Right atrium auricular region (tissue), 2 donors: ENCODE measurements at regions not wholly inside any gene's neighbourhood (a gene's known extent, or its start where the extent isn't known, plus 50 kb on each side); places are given as distances from the start of the nearest gene placed in this dataset.

Experiments used
- DNase-seq: peaks from one replicate; pipeline ENCODE4 v3.0.0-alpha.2; 2019; ENCODE audit warnings: low spot score
- H3K27ac ChIP-seq, 2 donors: fragments of 200-600 bp; sonication (generic); 1 replicate in 1 of 2; 2 replicates in 1 of 2; pipeline ENCODE4 v1.5.1; 2016 to 2019
- H3K27me3 ChIP-seq, 2 donors: fragments of 200-600 bp; sonication (generic); one replicate each; pipeline versions ENCODE4 v1.5.1 to v1.6.0; 2017 to 2019
- H3K36me3 ChIP-seq: fragments of 200-600 bp; sonication (generic); one replicate; pipeline ENCODE4 v1.5.1; 2016
- H3K4me1 ChIP-seq, 2 donors: fragments of 200-600 bp; sonication (generic); one replicate each; pipeline versions ENCODE4 v1.5.1 to v1.6.0; 2017 to 2019
- H3K4me3 ChIP-seq, 2 donors: fragments of 200-600 bp; sonication (generic); 1 replicate in 1 of 2; 2 replicates in 1 of 2; pipeline ENCODE4 v1.5.1; 2017 to 2019; ENCODE audit warnings: mild to moderate bottlenecking in 1 of 2, moderate library complexity in 1 of 2
- H3K9me3 ChIP-seq, 2 donors: fragments of 200-600 bp; sonication (generic); one replicate each; pipeline ENCODE4 v1.5.1; 2019
- CTCF ChIP-seq, 2 donors: fragments of 200-600 bp; sonication (generic); IDR thresholded peaks; one replicate each; pipeline ENCODE4 v1.5.1; 2019; ENCODE audit warnings: antibody characterized with exemption in 2 of 2

- TF ChIP-seq CTCF (IDR thresholded peaks at IDR 0.05): no peak
- Histone ChIP-seq H3K4me3 (no peak overlapping the region), H3K27me3 (no peaks in the 10 kb centered on the region), H3K4me1 (peaks cover 0 to 13% of the 10 kb centered on the region in 2 donors), H3K9me3 (no peaks in the 10 kb centered on the region), H3K27ac (no peak overlapping the region), H3K36me3 (no peaks in the 10 kb centered on the region)
- no peak for DNase-seq
These were observed 177.4 kb downstream of the SEC61B start for GRCh38 chr9:99399474-99399873.

- Histone ChIP-seq H3K27ac (no peak overlapping the region), H3K27me3 (no peaks in the 10 kb centered on the region), H3K36me3 (no peaks in the 10 kb centered on the region), H3K4me3 (no peak overlapping the region), H3K9me3 (no peaks in the 10 kb centered on the region), H3K4me1 (peaks cover 0 to 13% of the 10 kb centered on the region in 2 donors)
- no peak for DNase-seq
- TF ChIP-seq CTCF (IDR thresholded peaks at IDR 0.05): no peak
These were observed 178.2 kb downstream of the SEC61B start for GRCh38 chr9:99400184-99400731.

GRCh38 chr9:99401680-99402504 is 179.8 kb downstream of the SEC61B start:
- H3K27me3 ChIP-seq: no peaks in the 10 kb centered on the region
- no peaks in the 10 kb centered on the region for H3K9me3 ChIP-seq
- peaks cover 0 to 8% of the 10 kb centered on the region in 2 donors for H3K4me1 ChIP-seq
- H3K4me3 ChIP-seq: no peak overlapping the region
- H3K27ac ChIP-seq: no peak overlapping the region
- DNase-seq: no peak
- TF ChIP-seq CTCF (IDR thresholded peaks at IDR 0.05): no peak
- no peaks in the 10 kb centered on the region for H3K36me3 ChIP-seq

- H3K27ac ChIP-seq: no peak overlapping the region
- H3K36me3 ChIP-seq: no peaks in the 10 kb centered on the region
- no peak overlapping the region for H3K4me3 ChIP-seq
- no peak for TF ChIP-seq CTCF (IDR thresholded peaks at IDR 0.05)
- DNase-seq: no peak
- H3K4me1 ChIP-seq: peaks cover 0 to 8% of the 10 kb centered on the region in 2 donors
- no peaks in the 10 kb centered on the region for H3K9me3 ChIP-seq
- no peaks in the 10 kb centered on the region for H3K27me3 ChIP-seq
These were observed 181.3 kb downstream of the SEC61B start for GRCh38 chr9:99403371-99403770.

- Histone ChIP-seq H3K9me3 (no peaks in the 10 kb centered on the region), H3K4me3 (no peak overlapping the region), H3K4me1 (peaks cover 0 to 2% of the 10 kb centered on the region in 2 donors), H3K27me3 (no peaks in the 10 kb centered on the region), H3K36me3 (no peaks in the 10 kb centered on the region), H3K27ac (no peak overlapping the region)
- TF ChIP-seq CTCF (IDR thresholded peaks at IDR 0.05): no peak
- DNase-seq: no peak
These were observed 183.3 kb downstream of the SEC61B start for GRCh38 chr9:99405359-99405758.
